Lung (tissue), 11 donors: ENCODE measurements at regions not wholly inside any gene's neighbourhood (a gene's known extent, or its start where the extent isn't known, plus 50 kb on each side); places are given as distances from the start of the nearest gene placed in this dataset.

Experiments
- ATAC-seq: fragments of 200-7000 bp; cut with Tn5 transposase; one replicate; pipeline ENCODE4 v1.9.1; 2020; ENCODE audit warnings: moderate number of reproducible peaks; ENCODE audit not compliant: insufficient read depth, low FRiP score
- DNase-seq, 3 donors: peaks; one replicate each; pipeline ENCODE4 v3.0.0-alpha.2; 2013 to 2017
- H3K27ac ChIP-seq, 2 donors: one replicate each; pipeline ENCODE4 v1.5.1; 2013; ENCODE audit warnings: mild to moderate bottlenecking in 2 of 2, moderate library complexity in 2 of 2, control low read depth in 1 of 2, inconsistent platforms in 1 of 2, low read depth in 1 of 2, low read length in 1 of 2
- H3K27me3 ChIP-seq, 3 donors: one replicate each; pipeline ENCODE4 v1.5.1; 2013; ENCODE audit warnings: low read length in 2 of 3; ENCODE audit not compliant: control insufficient read depth in 3 of 3, insufficient read depth in 3 of 3
- H3K36me3 ChIP-seq, 4 donors: one replicate each; pipeline ENCODE4 v1.5.1; 2013; ENCODE audit warnings: low read length in 4 of 4, mild to moderate bottlenecking in 1 of 4, moderate library complexity in 1 of 4; ENCODE audit not compliant: control insufficient read depth in 4 of 4, insufficient read depth in 4 of 4
- H3K4me1 ChIP-seq, 5 donors: one replicate each; pipeline ENCODE4 v1.5.1; 2013; ENCODE audit warnings: low read length in 5 of 5, mild to moderate bottlenecking in 2 of 5, moderate library complexity in 1 of 5; ENCODE audit not compliant: control insufficient read depth in 5 of 5, insufficient read depth in 5 of 5
- H3K4me3 ChIP-seq: one replicate; pipeline ENCODE4 v1.5.1; 2013; ENCODE audit warnings: mild to moderate bottlenecking, control low read depth, moderate library complexity
- H3K9ac ChIP-seq, 2 donors: one replicate each; pipeline ENCODE4 v1.5.1; 2013; ENCODE audit warnings: low read length in 2 of 2, control low read depth in 1 of 2; ENCODE audit not compliant: insufficient read depth in 1 of 2
- H3K9me3 ChIP-seq, 4 donors: one replicate each; pipeline ENCODE4 v1.5.1; 2013; ENCODE audit warnings: low read length in 3 of 4, mild to moderate bottlenecking in 1 of 4, moderate library complexity in 1 of 4; ENCODE audit not compliant: control insufficient read depth in 4 of 4, insufficient read depth in 3 of 4
- WGBS, 2 donors: extraction: QIAGEN DNeasy Blood & Tissue Kit; methylation state at CpG; one replicate each; pipeline ENCODE4 v1.1.7; 2013; 5-methylcytosine and 5-hydroxymethylcytosine counted together
- TF ChIP-seq, protein P1 (sequence below): IDR thresholded peaks from 2 replicates; pipeline ENCODE4 v1.5.1; 2012; ENCODE audit warnings: mild to moderate bottlenecking; ENCODE audit errors: control extremely low read depth, extremely low read depth
- donor health status: control.
- donor health status: control.
- donor health status: Bipolar disorder and iron deficiency.
- donor health status: healthy.
- donor health status: DM: yes; HTN: yes; CAD: no.

DNA sequence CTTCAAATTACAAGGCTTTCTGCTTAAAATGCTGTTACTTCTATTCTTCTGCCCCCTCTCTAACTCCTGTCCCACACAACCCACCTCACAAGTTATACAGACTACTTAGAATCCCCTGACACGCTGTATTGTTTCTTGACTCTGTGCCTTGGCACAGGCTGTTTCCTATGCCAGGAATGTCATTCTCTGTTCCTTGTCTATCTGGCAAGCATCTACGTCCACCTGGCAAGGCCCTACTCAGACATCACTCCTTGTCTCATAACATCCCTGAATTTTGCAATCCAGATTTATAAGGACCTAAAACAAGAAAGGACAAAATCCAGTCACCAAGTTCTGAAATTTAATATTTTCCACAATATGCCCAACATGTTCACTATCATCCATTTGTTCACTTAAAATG, 182.0 kb upstream of the CHRM3 start:
- no peak for DNase-seq
- ATAC-seq, result no peak
- Histone ChIP-seq H3K27ac (no peak overlapping the region), H3K4me1 (no peaks in the 10 kb centered on the region), H3K36me3 (no peaks in the 10 kb centered on the region), H3K9ac (no peak overlapping the region), H3K27me3 (no peaks in the 10 kb centered on the region), H3K4me3 (no peak overlapping the region), H3K9me3 (peaks cover 0 to 2% (median 0%) of the 10 kb centered on the region in 4 donors)
- TF ChIP-seq, protein P1, sequence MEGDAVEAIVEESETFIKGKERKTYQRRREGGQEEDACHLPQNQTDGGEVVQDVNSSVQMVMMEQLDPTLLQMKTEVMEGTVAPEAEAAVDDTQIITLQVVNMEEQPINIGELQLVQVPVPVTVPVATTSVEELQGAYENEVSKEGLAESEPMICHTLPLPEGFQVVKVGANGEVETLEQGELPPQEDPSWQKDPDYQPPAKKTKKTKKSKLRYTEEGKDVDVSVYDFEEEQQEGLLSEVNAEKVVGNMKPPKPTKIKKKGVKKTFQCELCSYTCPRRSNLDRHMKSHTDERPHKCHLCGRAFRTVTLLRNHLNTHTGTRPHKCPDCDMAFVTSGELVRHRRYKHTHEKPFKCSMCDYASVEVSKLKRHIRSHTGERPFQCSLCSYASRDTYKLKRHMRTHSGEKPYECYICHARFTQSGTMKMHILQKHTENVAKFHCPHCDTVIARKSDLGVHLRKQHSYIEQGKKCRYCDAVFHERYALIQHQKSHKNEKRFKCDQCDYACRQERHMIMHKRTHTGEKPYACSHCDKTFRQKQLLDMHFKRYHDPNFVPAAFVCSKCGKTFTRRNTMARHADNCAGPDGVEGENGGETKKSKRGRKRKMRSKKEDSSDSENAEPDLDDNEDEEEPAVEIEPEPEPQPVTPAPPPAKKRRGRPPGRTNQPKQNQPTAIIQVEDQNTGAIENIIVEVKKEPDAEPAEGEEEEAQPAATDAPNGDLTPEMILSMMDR, result no peak
- 70 to 92% methylated on average over 2 of the region's 2 CpGs for WGBS, 2 donors

DNA sequence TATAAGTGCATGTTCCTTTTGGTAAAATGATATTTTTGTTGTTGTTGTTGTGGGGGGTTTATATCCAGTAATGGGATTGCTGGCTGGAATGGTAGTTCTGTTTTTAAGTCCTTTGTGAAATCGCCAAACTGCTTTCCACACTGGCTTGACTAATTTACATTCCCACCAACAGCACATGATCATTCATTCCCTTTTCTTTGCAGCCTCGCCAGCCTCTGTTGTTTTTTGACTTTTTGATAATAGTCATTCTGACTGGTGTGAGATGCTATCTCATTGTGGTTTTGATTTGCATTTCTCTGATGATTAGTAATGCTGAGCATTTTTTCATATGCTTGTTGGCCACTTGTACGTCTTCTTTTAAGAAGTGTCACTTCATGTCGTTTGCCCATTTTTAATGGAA, 188.5 kb upstream of the CHRM3 start:
- TF ChIP-seq, protein P1, result no peak
- DNase-seq (no peak), ATAC-seq (no peak)
- no peak overlapping the region for H3K9ac ChIP-seq
- WGBS, 2 donors, result 86 to 91% methylated on average over 4 of the region's 4 CpGs
- no peak overlapping the region for H3K4me3 ChIP-seq
- H3K4me1 ChIP-seq, result no peaks in the 10 kb centered on the region
- no peak overlapping the region for H3K27ac ChIP-seq
- no peaks in the 10 kb centered on the region for H3K36me3 ChIP-seq
- no peaks in the 10 kb centered on the region for H3K27me3 ChIP-seq
- no peaks in the 10 kb centered on the region for H3K9me3 ChIP-seq

DNA sequence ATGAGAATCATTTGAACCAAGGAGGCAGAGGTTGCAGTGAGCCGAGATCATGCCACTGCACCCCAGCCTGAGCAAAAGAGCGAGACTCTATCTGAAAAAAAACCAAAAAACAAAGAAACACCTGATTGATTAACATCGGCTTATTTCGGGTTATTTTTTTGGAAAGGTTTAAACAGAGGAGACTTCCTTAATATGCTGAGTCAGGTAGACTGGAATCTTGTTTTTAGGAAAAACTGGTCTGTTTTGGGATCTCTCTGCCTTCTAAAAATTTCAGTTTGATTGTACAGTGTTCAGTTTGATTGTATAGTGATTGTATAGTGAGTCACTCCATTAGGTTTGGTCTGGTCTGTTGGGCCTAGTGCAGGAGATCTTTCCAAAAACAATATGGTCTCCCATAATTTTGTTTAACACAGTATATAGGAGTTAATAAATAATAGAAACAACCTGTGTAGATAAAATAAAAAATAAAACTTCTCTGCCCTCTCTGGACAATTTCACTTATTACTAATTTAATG, 196.3 kb upstream of the CHRM3 start:
- no peak for DNase-seq
- no peaks in the 10 kb centered on the region for H3K9me3 ChIP-seq
- ATAC-seq, result no peak
- H3K9ac ChIP-seq, result no peak overlapping the region
- H3K4me1 ChIP-seq, result no peaks in the 10 kb centered on the region
- H3K36me3 ChIP-seq, result no peaks in the 10 kb centered on the region
- H3K27ac ChIP-seq, result no peak overlapping the region
- H3K27me3 ChIP-seq, result no peaks in the 10 kb centered on the region
- TF ChIP-seq, protein P1, result no peak
- WGBS, 2 donors, result 95 to 99% methylated on average over 4 of the region's 4 CpGs
- H3K4me3 ChIP-seq, result no peak overlapping the region

DNA sequence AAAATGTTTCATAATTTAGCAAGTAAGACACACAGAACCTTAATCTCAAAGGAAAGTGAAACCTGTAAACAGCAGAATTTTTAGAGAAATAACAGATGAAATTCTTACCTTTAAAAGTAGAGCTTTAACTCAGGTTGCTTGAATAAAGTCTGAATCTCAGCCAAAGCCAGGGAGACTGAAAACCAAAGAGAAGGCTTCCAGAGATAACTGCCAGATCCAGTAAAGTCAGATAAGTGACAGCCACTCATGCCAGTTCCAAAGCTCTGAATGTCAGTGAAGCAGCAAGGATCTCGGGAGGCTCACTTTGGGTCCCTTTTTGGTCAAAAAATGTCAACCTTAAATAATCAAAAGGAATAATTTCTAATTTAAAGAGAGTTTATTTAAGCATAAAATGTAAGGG, 199.9 kb upstream of the CHRM3 start:
- H3K27ac ChIP-seq, result no peak overlapping the region
- no peaks in the 10 kb centered on the region for H3K36me3 ChIP-seq
- WGBS, 2 donors, result 89 to 93% methylated on average over 1 of the region's 1 CpG
- TF ChIP-seq, protein P1, result no peak
- no peaks in the 10 kb centered on the region for H3K9me3 ChIP-seq
- no peak for ATAC-seq
- no peaks in the 10 kb centered on the region for H3K27me3 ChIP-seq
- H3K4me1 ChIP-seq, result no peaks in the 10 kb centered on the region
- no peak overlapping the region for H3K4me3 ChIP-seq
- no peak overlapping the region for H3K9ac ChIP-seq
- no peak for DNase-seq
